ENCODE measurements at regions not wholly inside any gene's neighbourhood (a gene's known extent, or its start where the extent isn't known, plus 50 kb on each side); places are given as distances from the start of the nearest gene placed in this dataset.

DNA sequence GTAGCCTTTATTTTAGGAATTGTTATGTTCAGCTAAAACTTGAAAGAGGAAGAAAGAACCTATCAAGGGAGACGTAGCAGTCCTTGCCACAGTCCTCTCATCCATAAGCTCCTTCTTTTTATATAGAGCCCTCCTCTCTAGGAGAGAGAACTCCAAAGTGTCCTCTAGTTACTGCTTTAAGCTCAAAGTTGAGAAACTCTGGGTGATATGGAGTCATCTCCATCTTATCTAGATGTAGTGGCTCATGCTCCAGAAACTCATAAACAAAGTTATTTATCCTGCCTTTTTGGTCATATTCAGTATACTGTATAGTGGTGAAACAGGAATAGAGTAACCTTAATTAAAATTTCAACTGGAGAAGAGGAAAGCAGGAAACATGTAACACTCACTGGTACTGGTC lies 90.4 kb upstream of the ATF7IP start:
- H3K27ac ChIP-seq = no peak overlapping the region
- intact Hi-C loops (cut with DNase I) = no loop called here
- peaks cover 0 to 33% (median 12%) of the 10 kb centered on the region in 3 donors for H3K4me1 ChIP-seq
- H3K36me3 ChIP-seq = no peaks in the 10 kb centered on the region
- WGBS, 2 donors = 50 to 100% methylated on average over 1 of the region's 1 CpG
- H3K27me3 ChIP-seq = no peaks in the 10 kb centered on the region
- H3K9me3 ChIP-seq = peaks cover 0 to 5% (median 0%) of the 10 kb centered on the region in 3 donors
- H3K4me3 ChIP-seq = no peak overlapping the region
- no peak for TF ChIP-seq CTCF (IDR thresholded peaks at IDR 0.05)
- no peak for TF ChIP-seq POLR2A (IDR thresholded peaks at IDR 0.05)
- no peak for DNase-seq

DNA sequence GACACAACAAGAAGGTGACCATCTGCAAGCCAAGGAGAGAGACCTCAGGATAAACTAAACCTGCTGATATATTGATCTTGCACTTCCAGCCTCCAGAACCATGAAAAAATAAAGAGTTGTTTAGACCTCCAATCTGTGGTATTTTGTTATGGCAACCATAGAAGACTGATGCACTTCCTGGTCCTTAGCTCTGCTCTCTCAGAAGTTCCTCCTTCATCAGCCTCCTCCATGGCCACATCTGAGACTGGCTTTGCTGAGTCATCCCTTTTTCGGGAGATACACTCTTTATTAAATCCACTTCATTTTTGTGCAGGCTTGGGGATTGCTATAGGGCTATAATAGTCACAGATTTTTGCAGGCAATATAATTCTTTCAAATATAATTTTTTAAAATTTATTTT lies 89.6 kb upstream of the ATF7IP start:
- no peaks in the 10 kb centered on the region for H3K9me3 ChIP-seq
- no peaks in the 10 kb centered on the region for H3K27me3 ChIP-seq
- no peak overlapping the region for H3K27ac ChIP-seq
- DNase-seq = no peak
- intact Hi-C loops (cut with DNase I) = no loop called here
- H3K4me1 ChIP-seq = peaks cover 0 to 33% (median 12%) of the 10 kb centered on the region in 3 donors
- WGBS, 2 donors = 39 to 56% methylated on average over 1 of the region's 1 CpG
- no peak overlapping the region for H3K4me3 ChIP-seq
- no peaks in the 10 kb centered on the region for H3K36me3 ChIP-seq
- TF ChIP-seq CTCF (IDR thresholded peaks at IDR 0.05) (no peak), POLR2A (IDR thresholded peaks at IDR 0.05) (no peak)

GRCh38 chr12:14278294-14278953 lies 87.1 kb upstream of the ATF7IP start:
- Histone ChIP-seq H3K4me3 (no peak overlapping the region), H3K36me3 (no peaks in the 10 kb centered on the region), H3K27me3 (no peaks in the 10 kb centered on the region), H3K27ac (no peak overlapping the region), H3K9me3 (no peaks in the 10 kb centered on the region), H3K4me1 (peaks cover 0 to 17% (median 4%) of the 10 kb centered on the region in 3 donors)
- TF ChIP-seq POLR2A (IDR thresholded peaks at IDR 0.05) (no peak), CTCF (IDR thresholded peaks at IDR 0.05) (no peak)
- 78 to 83% methylated on average over 1 of the region's 1 CpG for WGBS, 2 donors
- DNase-seq = no peak
- intact Hi-C loops (cut with DNase I) = no loop called here

- H3K4me1 ChIP-seq = peaks cover 0 to 6% (median 0%) of the 10 kb centered on the region in 3 donors
- intact Hi-C loops (cut with DNase I) = no loop called here
- H3K27me3 ChIP-seq = no peaks in the 10 kb centered on the region
- DNase-seq = no peak
- TF ChIP-seq CTCF (IDR thresholded peaks at IDR 0.05) = no peak
- no peak for TF ChIP-seq POLR2A (IDR thresholded peaks at IDR 0.05)
- WGBS, 2 donors = 70 to 80% methylated on average over 6 of the region's 6 CpGs
- no peaks in the 10 kb centered on the region for H3K9me3 ChIP-seq
- no peak overlapping the region for H3K4me3 ChIP-seq
- H3K27ac ChIP-seq = no peak overlapping the region
- no peaks in the 10 kb centered on the region for H3K36me3 ChIP-seq
Observed at GRCh38 chr12:14279845-14280244, 85.6 kb upstream of the ATF7IP start.

- no peaks in the 10 kb centered on the region for H3K36me3 ChIP-seq
- WGBS, 2 donors = 85 to 92% methylated on average over 3 to 5 of the region's 5 CpGs
- TF ChIP-seq POLR2A (IDR thresholded peaks at IDR 0.05) = no peak
- TF ChIP-seq CTCF (IDR thresholded peaks at IDR 0.05) = no peak
Observed at GRCh38 chr12:14280921-14281320, 84.6 kb upstream of the ATF7IP start.

More at GRCh38 chr12:14280921-14281320, 84.6 kb upstream of the ATF7IP start:
- Histone ChIP-seq H3K27me3 (no peaks in the 10 kb centered on the region), H3K4me1 (peaks cover 0 to 6% (median 0%) of the 10 kb centered on the region in 3 donors), H3K9me3 (no peaks in the 10 kb centered on the region), H3K4me3 (no peak overlapping the region), H3K27ac (no peak overlapping the region)
- intact Hi-C loops (cut with DNase I) = no loop called here
- DNase-seq = no peak

Measured in esophagus squamous epithelium (tissue), 5 donors.